ENCODE measurements at regions not wholly inside any gene's neighbourhood (a gene's known extent, or its start where the extent isn't known, plus 50 kb on each side); places are given as distances from the start of the nearest gene placed in this dataset.

GRCh38 chr3:27848826-27849225, 126.7 kb upstream of the EOMES start:
- TF ChIP-seq CTCF (IDR thresholded peaks at IDR 0.05) (no peak), SIN3A (IDR thresholded peaks at IDR 0.05; ENCODE audit: borderline replicate concordance, insufficient read depth, low read depth, low read length) (no peak), REST (IDR thresholded peaks at IDR 0.05; ENCODE audit: insufficient read depth in 1 of 2, low read depth in 2 of 2, low read length in 1 of 2) (no peak), POLR2AphosphoS5 (IDR thresholded peaks at IDR 0.05; ENCODE audit: low read depth, low read length) (no peak)
